ENCODE measurements at regions not wholly inside any gene's neighbourhood (a gene's known extent, or its start where the extent isn't known, plus 50 kb on each side); places are given as distances from the start of the nearest gene placed in this dataset.

- no peak for DNase-seq (ENCODE audit: low read depth in 2 of 2)
Observed at GRCh38 chr2:136245211-136245610, 127.3 kb upstream of the CXCR4 start.

GRCh38 chr2:136244536-136244885, 126.6 kb upstream of the CXCR4 start:
- DNase-seq (ENCODE audit: low read depth in 2 of 2): no peak

GRCh38 chr2:136243638-136244535, 125.9 kb upstream of the CXCR4 start:
- DNase-seq (ENCODE audit: low read depth in 2 of 2): no peak

- peak in 1 of 2 donors; percentile 69 for DNase-seq (ENCODE audit: low read depth in 2 of 2)
Observed at GRCh38 chr2:136242687-136243277, 124.8 kb upstream of the CXCR4 start.

GRCh38 chr2:136242100-136242499, 124.2 kb upstream of the CXCR4 start:
- peak in 1 of 2 donors; percentile 79 for DNase-seq (ENCODE audit: low read depth in 2 of 2)

- DNase-seq (ENCODE audit: low read depth in 2 of 2): no peak
Observed at GRCh38 chr2:136239079-136239685, 121.2 kb upstream of the CXCR4 start.

- peak in 1 of 2 donors; percentile 95 for DNase-seq (ENCODE audit: low read depth in 2 of 2)
Observed at GRCh38 chr2:136238286-136239078, 120.5 kb upstream of the CXCR4 start.

- DNase-seq (ENCODE audit: low read depth in 2 of 2): peak; percentile 66 to 97
Observed at GRCh38 chr2:136236019-136236418, 118.1 kb upstream of the CXCR4 start.

GRCh38 chr2:136235546-136235945, 117.6 kb upstream of the CXCR4 start:
- DNase-seq (ENCODE audit: low read depth in 2 of 2): peak in 1 of 2 donors; percentile 42

GRCh38 chr2:136234261-136234660, 116.3 kb upstream of the CXCR4 start:
- DNase-seq (ENCODE audit: low read depth in 2 of 2): no peak

GRCh38 chr2:136233298-136233697, 115.3 kb upstream of the CXCR4 start:
- no peak for DNase-seq (ENCODE audit: low read depth in 2 of 2)

- no peak for DNase-seq (ENCODE audit: low read depth in 2 of 2)
Observed at GRCh38 chr2:136232456-136233172, 114.7 kb upstream of the CXCR4 start.

GRCh38 chr2:136230464-136230863, 112.5 kb upstream of the CXCR4 start:
- no peak for DNase-seq (ENCODE audit: low read depth in 2 of 2)

- no peak for DNase-seq (ENCODE audit: low read depth in 2 of 2)
Observed at GRCh38 chr2:136226903-136227302, 109.0 kb upstream of the CXCR4 start.

- no peak for DNase-seq (ENCODE audit: low read depth in 2 of 2)
Observed at GRCh38 chr2:136225950-136226835, 108.2 kb upstream of the CXCR4 start.

- DNase-seq (ENCODE audit: low read depth in 2 of 2): no peak
Observed at GRCh38 chr2:136223274-136223673, 105.3 kb upstream of the CXCR4 start.

GRCh38 chr2:136222862-136223261, 104.9 kb upstream of the CXCR4 start:
- no peak for DNase-seq (ENCODE audit: low read depth in 2 of 2)

GRCh38 chr2:136221026-136221425, 103.1 kb upstream of the CXCR4 start:
- no peak for DNase-seq (ENCODE audit: low read depth in 2 of 2)

GRCh38 chr2:136219963-136220362, 102.0 kb upstream of the CXCR4 start:
- no peak for DNase-seq (ENCODE audit: low read depth in 2 of 2)

GRCh38 chr2:136219341-136219740, 101.4 kb upstream of the CXCR4 start:
- no peak for DNase-seq (ENCODE audit: low read depth in 2 of 2)
